Smooth muscle cell (in vitro differentiated cells): ENCODE measurements at regions not wholly inside any gene's neighbourhood (a gene's known extent, or its start where the extent isn't known, plus 50 kb on each side); places are given as distances from the start of the nearest gene placed in this dataset.
"Not testable (repeated sequence)": the region's sequence is repeated elsewhere in the genome, so short reads cannot be mapped to it uniquely, and the experiment has no call there.

Source experiments
- DNase-seq: peaks from one replicate; lab custom pipeline; 2025; ENCODE audit not compliant: unreplicated experiment; lab: John Stamatoyannopoulos, UW
- H2AFZ ChIP-seq: fragments of 200-600 bp; sonication (generic); 2 replicates; pipeline ENCODE4 v1.6.0; 2016; ENCODE audit warnings: antibody characterized with exemption, low read depth, mild to moderate bottlenecking
- H3F3A ChIP-seq: fragments of 200-600 bp; sonication (generic); 2 replicates; pipeline ENCODE4 v1.6.0; 2017; ENCODE audit warnings: antibody characterized with exemption, low read depth
- H3K27ac ChIP-seq: fragments of 200-600 bp; sonication (generic); 2 replicates; pipeline ENCODE4 v1.5.1; 2016; ENCODE audit warnings: low read depth, mild to moderate bottlenecking
- H3K27me3 ChIP-seq: fragments of 200-600 bp; sonication (generic); 2 replicates; pipeline ENCODE4 v1.6.1; 2016; ENCODE audit warnings: low read depth, mild to moderate bottlenecking
- H3K36me3 ChIP-seq: fragments of 200-600 bp; sonication (generic); 2 replicates; pipeline ENCODE4 v1.5.1; 2016; ENCODE audit warnings: low read depth
- H3K4me1 ChIP-seq: fragments of 200-600 bp; sonication (generic); 2 replicates; pipeline ENCODE4 v1.5.1; 2016; ENCODE audit warnings: low read depth
- H3K4me2 ChIP-seq: fragments of 200-600 bp; sonication (generic); 2 replicates; pipeline ENCODE4 v1.6.0; 2016; ENCODE audit warnings: mild to moderate bottlenecking
- H3K4me3 ChIP-seq: fragments of 200-600 bp; sonication (generic); 2 replicates; pipeline ENCODE4 v1.5.1; 2016; ENCODE audit warnings: mild to moderate bottlenecking
- H3K79me2 ChIP-seq: fragments of 200-600 bp; sonication (generic); 2 replicates; pipeline ENCODE4 v1.6.0; 2016; ENCODE audit warnings: low read depth, mild to moderate bottlenecking
- H3K9ac ChIP-seq: fragments of 200-600 bp; sonication (generic); 2 replicates; pipeline ENCODE4 v1.6.0; 2016; ENCODE audit warnings: low read depth
- H3K9me3 ChIP-seq: fragments of 200-600 bp; sonication (generic); replicated peaks from 2 replicates; pipeline ENCODE4 v1.5.1; 2016; ENCODE audit warnings: low read depth
- H4K20me1 ChIP-seq: fragments of 200-600 bp; sonication (generic); 2 replicates; pipeline ENCODE4 v1.6.0; 2016; ENCODE audit warnings: low read depth
- whole genome bisulfite sequencing: methylation state at CpG from one replicate; pipeline ENCODE4 v1.1.7; 2016; ENCODE audit warnings: low lambda C conversion rate; 5-methylcytosine and 5-hydroxymethylcytosine counted together
- TF ChIP-seq, protein P1 (sequence below): fragments of 200-600 bp; sonication (generic); IDR thresholded peaks from 2 replicates; pipeline ENCODE4 v1.5.1; 2017; ENCODE audit warnings: borderline replicate concordance, mild to moderate bottlenecking, antibody characterized with exemption; ENCODE audit not compliant: insufficient read depth, poor library complexity, severe bottlenecking

DNA sequence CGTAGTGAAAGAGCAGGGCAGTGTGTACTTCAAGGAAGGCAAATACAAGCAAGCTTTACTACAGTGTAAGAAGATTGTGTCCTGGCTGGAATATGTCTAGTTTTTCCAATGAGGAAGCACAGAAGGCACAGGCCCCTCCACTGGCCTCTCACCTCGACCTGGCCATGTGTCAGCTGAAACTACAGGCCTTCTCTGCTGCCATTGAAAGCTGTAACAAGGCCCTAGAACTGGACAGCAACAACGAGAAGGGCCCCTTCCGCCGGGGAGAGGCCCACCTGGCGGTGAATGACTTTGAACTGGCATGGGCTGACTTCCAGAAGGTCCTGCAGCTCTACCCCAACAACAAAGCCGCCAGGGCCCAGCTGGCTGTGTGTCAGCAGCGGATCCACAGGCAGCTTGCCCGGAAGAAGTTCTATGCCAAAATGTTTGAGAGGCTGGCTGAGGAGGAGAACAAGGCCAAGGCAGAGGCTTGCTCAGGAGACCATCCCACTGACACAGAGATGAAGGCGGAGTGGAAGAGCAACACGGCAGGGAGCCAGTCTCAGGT lies 202.2 kb downstream of the SPATA31A6 start:
- H3K4me2 ChIP-seq, H3K9me3 ChIP-seq, H3F3A ChIP-seq, H3K79me2 ChIP-seq, H3K9ac ChIP-seq, H2AFZ ChIP-seq, H3K27me3 ChIP-seq, H3K36me3 ChIP-seq, H3K27ac ChIP-seq, H4K20me1 ChIP-seq, DNase-seq, H3K4me1 ChIP-seq, H3K4me3 ChIP-seq: not testable (repeated sequence)
- 85% methylated on average over 11 of the region's 11 CpGs for WGBS

DNA sequence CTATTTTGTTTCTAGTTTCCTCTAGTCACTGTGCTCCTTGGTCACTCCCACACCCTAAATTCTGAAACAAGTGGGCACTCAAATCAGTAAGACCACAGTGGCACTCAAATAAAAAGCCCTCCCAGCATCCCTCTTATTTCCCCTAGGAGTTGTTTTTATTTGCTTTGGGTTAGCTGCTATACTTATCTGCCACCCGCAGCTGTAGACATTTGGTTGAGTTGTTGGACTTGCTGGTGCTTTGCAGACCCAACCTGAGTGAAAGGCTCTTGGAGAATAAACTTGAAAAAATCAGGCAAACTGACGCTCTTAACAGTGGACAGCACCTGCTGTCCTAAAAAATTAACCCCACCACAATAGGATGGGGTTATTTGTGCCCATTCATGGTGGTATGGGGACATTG lies 203.0 kb downstream of the SPATA31A6 start:
- TF ChIP-seq, protein P1, sequence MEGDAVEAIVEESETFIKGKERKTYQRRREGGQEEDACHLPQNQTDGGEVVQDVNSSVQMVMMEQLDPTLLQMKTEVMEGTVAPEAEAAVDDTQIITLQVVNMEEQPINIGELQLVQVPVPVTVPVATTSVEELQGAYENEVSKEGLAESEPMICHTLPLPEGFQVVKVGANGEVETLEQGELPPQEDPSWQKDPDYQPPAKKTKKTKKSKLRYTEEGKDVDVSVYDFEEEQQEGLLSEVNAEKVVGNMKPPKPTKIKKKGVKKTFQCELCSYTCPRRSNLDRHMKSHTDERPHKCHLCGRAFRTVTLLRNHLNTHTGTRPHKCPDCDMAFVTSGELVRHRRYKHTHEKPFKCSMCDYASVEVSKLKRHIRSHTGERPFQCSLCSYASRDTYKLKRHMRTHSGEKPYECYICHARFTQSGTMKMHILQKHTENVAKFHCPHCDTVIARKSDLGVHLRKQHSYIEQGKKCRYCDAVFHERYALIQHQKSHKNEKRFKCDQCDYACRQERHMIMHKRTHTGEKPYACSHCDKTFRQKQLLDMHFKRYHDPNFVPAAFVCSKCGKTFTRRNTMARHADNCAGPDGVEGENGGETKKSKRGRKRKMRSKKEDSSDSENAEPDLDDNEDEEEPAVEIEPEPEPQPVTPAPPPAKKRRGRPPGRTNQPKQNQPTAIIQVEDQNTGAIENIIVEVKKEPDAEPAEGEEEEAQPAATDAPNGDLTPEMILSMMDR = no peak
- Histone ChIP-seq H3K27me3 (no peaks in the 10 kb centered on the region), H3K9me3 (no peaks in the 10 kb centered on the region), H3K27ac (no peak overlapping the region), H3K79me2 (no peaks in the 10 kb centered on the region), H4K20me1 (no peaks in the 10 kb centered on the region), H3K4me1 (no peaks in the 10 kb centered on the region), H3K9ac (no peak overlapping the region), H3F3A (no peaks in the 10 kb centered on the region), H3K4me3 (no peak overlapping the region), H3K4me2 (no peak overlapping the region), H2AFZ (no peak overlapping the region), H3K36me3 (no peaks in the 10 kb centered on the region)
- no peak for DNase-seq
- WGBS = 69% methylated on average over 2 of the region's 2 CpGs

DNA sequence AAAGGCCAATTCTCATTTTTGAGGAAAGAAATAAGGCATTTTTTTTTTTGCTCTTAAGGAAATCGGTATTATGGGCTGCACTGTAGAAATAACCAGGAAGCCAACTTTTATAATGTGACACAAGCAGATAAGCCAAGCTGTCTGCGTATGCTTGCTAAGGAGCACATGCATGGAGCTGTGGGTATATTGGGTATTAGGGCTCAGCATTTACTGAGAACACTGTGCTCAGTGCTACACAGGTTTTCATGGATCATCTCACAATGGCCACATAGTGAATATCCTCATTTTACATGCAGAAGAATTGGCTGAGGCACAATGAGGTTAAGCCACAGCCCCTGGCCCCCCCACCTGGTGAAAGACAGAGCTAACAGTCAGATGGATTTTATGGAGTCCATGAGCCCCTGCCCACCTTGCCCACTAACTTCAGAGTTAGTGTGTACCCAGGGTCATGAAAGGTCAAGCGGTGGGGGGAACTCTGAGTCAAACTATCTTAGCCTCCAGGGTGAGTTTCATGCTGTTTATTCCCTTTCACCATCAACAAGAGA lies 204.8 kb downstream of the SPATA31A6 start:
- Histone ChIP-seq H3K9me3 (no peaks in the 10 kb centered on the region), H2AFZ (no peak overlapping the region), H4K20me1 (no peaks in the 10 kb centered on the region), H3K4me2 (no peak overlapping the region), H3K4me1 (no peaks in the 10 kb centered on the region), H3K27me3 (no peaks in the 10 kb centered on the region), H3K9ac (no peak overlapping the region), H3K4me3 (no peak overlapping the region), H3K27ac (no peak overlapping the region), H3K79me2 (no peaks in the 10 kb centered on the region), H3F3A (no peaks in the 10 kb centered on the region), H3K36me3 (no peaks in the 10 kb centered on the region)
- DNase-seq = no peak
- whole genome bisulfite sequencing = 78% methylated on average over 3 of the region's 3 CpGs
- TF ChIP-seq, protein P1 = no peak

DNA sequence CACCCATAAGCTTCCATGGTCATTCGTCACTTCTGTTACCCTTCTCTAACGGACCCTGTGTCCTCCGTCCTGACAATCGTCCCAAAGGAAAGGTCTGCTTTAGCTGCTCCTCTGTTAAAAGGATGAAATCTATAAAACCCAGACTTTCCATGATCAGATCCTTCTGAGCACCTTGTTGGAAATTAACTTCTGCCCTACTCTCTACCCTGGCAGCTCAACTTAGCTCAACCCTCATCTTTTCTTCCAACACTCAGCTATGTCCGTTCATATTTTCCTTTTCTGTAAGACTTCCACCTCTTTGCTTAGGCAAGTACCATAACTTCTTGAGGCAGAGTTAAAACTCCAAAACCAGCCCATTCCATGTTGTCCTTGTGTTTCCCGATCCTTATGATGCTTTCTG lies 205.4 kb downstream of the SPATA31A6 start:
- Histone ChIP-seq H3K36me3 (no peaks in the 10 kb centered on the region), H3K27ac (no peak overlapping the region), H3K4me2 (no peak overlapping the region), H3K9ac (no peak overlapping the region), H2AFZ (no peak overlapping the region), H3F3A (no peaks in the 10 kb centered on the region), H3K9me3 (no peaks in the 10 kb centered on the region), H4K20me1 (no peaks in the 10 kb centered on the region), H3K27me3 (no peaks in the 10 kb centered on the region), H3K79me2 (no peaks in the 10 kb centered on the region), H3K4me3 (no peak overlapping the region), H3K4me1 (no peaks in the 10 kb centered on the region)
- TF ChIP-seq, protein P1 = no peak
- DNase-seq = no peak
- 81% methylated on average over 6 of the region's 6 CpGs for WGBS

DNA sequence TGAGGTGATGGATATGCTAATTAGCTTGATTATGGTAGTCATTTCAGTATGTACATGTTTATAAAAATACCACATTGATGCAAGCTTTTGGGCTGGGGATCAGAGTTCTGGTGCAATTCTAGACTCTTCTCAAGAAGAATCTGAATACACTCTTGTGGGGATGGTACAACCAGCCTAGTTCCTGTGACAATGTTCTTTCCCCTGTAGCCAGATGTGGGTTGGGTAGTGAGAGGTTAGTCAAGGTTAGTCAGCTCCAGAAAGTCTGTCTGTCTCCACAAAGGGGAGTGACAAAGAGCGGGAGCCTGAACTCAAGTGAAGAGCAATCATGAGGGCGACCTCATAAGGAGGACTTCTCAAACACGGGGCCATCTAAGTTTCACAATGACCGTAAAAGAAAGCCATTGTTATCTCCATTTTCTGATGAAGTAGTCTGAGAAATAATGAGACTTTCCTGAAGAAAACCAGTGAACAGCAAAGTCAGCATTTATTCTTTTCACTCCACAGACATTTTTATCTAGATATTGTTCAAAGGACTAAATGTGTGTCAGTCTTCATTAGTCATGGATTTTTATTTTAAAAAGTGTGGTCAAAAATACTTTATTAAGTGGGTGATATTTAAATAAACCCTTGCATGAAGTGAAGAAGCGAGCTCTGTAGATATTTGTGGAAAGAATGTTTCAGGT lies 209.5 kb downstream of the SPATA31A6 start:
- H3F3A ChIP-seq = not testable (repeated sequence)
- WGBS = 98% methylated on average over 5 of the region's 5 CpGs

More for the DNA sequence above, 209.5 kb downstream of the SPATA31A6 start:
- H3K9ac ChIP-seq, H3K4me1 ChIP-seq, H2AFZ ChIP-seq, H3K4me3 ChIP-seq, H3K79me2 ChIP-seq, H4K20me1 ChIP-seq, DNase-seq, H3K36me3 ChIP-seq, H3K9me3 ChIP-seq, H3K4me2 ChIP-seq, H3K27me3 ChIP-seq, H3K27ac ChIP-seq: not testable (repeated sequence)
